DND-41 (cell line): ENCODE measurements at regions not wholly inside any gene's neighbourhood (a gene's known extent, or its start where the extent isn't known, plus 50 kb on each side); places are given as distances from the start of the nearest gene placed in this dataset.

Experiments
- CTCF ChIP-seq: IDR thresholded peaks from 2 replicates; pipeline ENCODE4 v1.5.1; 2012; ENCODE audit warnings: borderline replicate concordance, low read length, moderate library complexity, mild to moderate bottlenecking; ENCODE audit not compliant: poor library complexity, severe bottlenecking; ENCODE audit errors: extremely low read depth
- EZH2 ChIP-seq: IDR thresholded peaks from 3 replicates; pipeline ENCODE4 v1.6.1; 2012; ENCODE audit warnings: borderline replicate concordance, low read depth, mild to moderate bottlenecking, moderate library complexity, low read length, inconsistent platforms; ENCODE audit not compliant: severe bottlenecking

- TF ChIP-seq CTCF (no peak), EZH2 (no peak)
Measured at GRCh38 chr2:236941551-236941950, 144.1 kb upstream of the COPS8 start.
